Spleen (tissue), 7 donors: ENCODE measurements at regions not wholly inside any gene's neighbourhood (a gene's known extent, or its start where the extent isn't known, plus 50 kb on each side); places are given as distances from the start of the nearest gene placed in this dataset.

ENCODE experiments used
- CTCF ChIP-seq, 11 experiments: fragments of 200-600 bp in 7 of 11; fragments of 450-650 bp in 4 of 11; sonication (generic) in 4 of 11; IDR thresholded peaks in 8 of 11; conservative IDR thresholded peaks in 3 of 11; 1 replicate in 7 of 11; 2 replicates in 4 of 11; pipeline versions ENCODE4 v1.4.0 to v1.8.0; 2016 to 2021; ENCODE audit warnings: antibody characterized with exemption in 11 of 11, inconsistent platforms in 4 of 11, mild to moderate bottlenecking in 1 of 11
- POLR2A ChIP-seq, 3 donors: fragments of 450-650 bp; IDR thresholded peaks; one replicate each; pipeline ENCODE4 v1.5.1; 2017; ENCODE audit warnings: antibody characterized with exemption in 3 of 3, mild to moderate bottlenecking in 1 of 3
- POLR2AphosphoS5 ChIP-seq, 3 donors: sonication (generic); formaldehyde crosslinking; IDR thresholded peaks; one replicate each; pipeline ENCODE4 v1.5.1; 2017; ENCODE audit warnings: antibody characterized with exemption in 3 of 3
- donor health status: DM: no; HTN: no; CAD: no; lungs with moderate emphysema.
- donor health status: DM: no; HTN: no; CAD: no.
- donor health status: DM: no; HTN: no; CAD: no.

- TF ChIP-seq CTCF (IDR thresholded peaks at IDR 0.05 in 8 of 11, conservative IDR thresholded peaks at IDR 0.05 in 3 of 11), result no peak
- TF ChIP-seq POLR2AphosphoS5 (IDR thresholded peaks at IDR 0.05), result no peak
- TF ChIP-seq POLR2A (IDR thresholded peaks at IDR 0.05), result no peak
These were observed 290.6 kb upstream of the ZNF608 start for GRCh38 chr5:125037020-125037419.
